ENCODE measurements at regions not wholly inside any gene's neighbourhood (a gene's known extent, or its start where the extent isn't known, plus 50 kb on each side); places are given as distances from the start of the nearest gene placed in this dataset.
A peak's percentile ranks its signal among the peaks of the same experiment; 100 is the strongest.
"Not testable (repeated sequence)": the region's sequence is repeated elsewhere in the genome, so short reads cannot be mapped to it uniquely, and the experiment has no call there.

DNA sequence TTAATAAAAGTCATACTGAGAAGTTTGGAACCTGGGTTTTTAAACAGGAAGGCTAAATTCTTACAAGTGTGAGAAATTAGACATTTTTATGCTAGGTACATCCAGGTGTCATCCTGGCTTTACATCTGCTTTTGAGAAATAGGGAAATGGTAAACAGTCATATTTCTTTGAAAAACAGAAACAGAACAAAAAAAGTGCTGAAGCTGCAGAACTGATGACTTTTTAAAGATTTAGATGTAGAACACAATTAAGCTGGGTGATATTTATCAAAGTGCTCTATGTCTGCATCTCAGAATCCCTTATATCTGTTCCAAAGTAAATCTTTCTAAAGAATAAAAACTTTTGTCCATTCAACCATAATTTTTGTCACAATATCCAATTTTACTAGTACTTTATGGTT, 282.9 kb upstream of the ATXN7L3B start:
- no peak for DNase-seq (ENCODE audit: low read depth)

DNA sequence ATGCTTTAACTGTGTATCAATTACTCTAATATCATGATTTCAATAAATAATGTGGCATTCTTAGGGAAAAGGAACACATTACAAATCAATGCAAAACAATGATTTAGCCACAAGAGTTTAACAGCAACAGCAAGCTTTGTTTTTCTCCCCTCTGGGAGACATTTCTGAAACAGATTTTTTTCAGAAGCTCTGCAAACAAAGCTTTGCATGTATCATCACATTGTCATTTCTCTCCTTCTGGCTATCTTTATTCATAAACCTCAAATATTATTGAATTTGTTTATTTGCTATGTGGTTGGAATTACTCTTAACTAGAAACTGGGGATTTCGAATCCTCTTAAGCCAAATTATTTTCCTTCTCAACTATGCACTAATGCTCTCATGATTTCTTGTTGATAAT, 278.4 kb upstream of the ATXN7L3B start:
- no peak for DNase-seq (ENCODE audit: low read depth)

DNA sequence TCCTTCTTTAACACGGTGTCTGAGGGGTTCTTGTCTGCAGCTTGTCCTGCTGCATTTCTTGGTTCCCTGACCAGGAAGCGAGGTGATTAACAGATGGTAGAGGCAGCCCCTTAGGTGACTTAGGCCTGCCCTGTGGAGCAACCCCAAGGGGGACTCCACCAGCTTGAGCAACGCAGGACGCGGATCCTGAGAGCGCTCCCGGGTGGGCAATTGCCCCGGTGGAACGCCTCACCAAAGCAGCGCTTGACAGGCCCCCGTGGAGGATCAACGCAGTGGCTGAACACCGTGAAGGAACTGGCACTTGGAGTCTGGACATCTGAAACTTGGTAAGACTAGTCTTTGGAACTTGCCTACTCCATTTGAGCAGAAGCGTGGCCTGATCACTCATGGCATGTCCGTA, 272.9 kb upstream of the ATXN7L3B start:
- no peak for DNase-seq (ENCODE audit: low read depth)

DNA sequence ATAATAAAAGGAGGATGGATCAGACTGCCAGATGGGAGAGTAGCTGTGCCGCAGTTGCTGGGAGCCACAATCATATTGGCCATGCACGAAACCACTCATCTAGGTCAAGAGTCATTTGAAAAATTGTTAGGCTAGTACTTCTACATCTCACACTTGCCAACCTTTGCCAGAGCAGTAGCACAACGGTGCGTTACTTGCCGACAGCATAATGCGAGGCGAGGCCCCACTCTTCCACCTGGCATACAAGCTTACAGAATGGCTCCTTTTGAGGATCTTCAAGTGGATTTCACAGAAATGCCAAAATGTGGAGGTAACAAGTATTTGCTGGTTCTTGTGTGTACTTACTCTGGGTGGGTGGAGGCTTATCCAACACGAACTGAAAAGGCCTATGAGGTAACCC, 268.3 kb upstream of the ATXN7L3B start:
- not testable (repeated sequence) for DNase-seq (ENCODE audit: low read depth)

DNA sequence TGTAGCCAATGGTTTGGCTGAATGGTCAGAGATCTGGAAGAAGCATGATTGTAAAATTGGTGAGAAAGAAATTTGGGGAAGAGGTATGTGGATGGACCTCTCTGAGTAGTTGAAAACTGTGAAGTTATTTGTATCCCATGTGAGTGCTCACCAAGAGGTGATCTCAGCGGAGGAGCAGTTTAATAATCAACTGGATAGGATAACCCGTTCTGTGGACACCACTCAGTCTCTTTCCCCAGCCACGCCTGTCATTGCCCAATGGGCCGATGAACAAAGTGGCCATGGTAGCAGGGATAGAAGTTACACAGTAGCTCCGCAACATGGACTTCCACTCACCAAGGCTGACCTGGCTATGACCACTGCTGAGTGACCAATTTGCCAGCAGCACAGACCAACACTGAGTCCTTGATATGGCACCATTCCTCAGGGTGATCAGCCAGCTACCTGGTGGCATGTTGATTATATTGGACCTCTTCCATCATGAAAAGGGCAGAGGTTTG, 257.4 kb upstream of the ATXN7L3B start:
- no peak for DNase-seq (ENCODE audit: low read depth)

DNA sequence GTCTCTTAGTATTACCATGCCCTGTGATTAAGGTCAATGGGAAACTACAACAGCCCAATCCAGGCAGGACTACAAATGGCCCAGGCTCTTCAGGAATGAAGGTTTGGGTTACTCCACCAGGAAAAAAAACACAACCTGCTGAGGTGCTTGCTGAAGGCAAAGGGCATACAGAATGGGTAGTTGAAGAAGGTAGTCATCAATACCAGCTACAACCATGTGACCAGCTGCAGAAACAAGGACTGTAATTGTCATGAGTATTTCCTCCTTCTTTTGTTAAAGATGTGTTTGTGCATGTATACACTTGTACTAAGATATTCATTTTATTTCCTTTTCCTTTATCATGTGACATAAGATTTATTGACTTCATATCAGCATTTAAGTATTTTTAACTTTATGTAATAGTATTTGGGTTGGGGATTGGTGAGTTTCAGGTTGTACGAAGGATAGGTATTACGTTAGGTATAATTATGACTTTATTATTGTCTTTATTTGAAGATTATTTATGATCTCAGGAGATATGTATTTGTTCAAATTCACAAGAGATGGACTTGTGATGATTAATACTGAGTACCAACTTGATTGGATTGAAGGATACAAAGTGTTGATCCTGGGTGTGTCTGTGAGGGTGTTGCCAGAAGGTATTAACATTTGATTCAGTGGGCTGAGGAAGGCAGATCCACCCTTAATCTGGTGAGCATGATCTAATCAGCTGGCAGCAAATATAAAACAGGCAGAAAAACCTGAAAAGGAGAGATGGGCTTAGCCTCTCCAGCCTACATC, 256.0 kb upstream of the ATXN7L3B start:
- not testable (repeated sequence) for DNase-seq (ENCODE audit: low read depth)

DNA sequence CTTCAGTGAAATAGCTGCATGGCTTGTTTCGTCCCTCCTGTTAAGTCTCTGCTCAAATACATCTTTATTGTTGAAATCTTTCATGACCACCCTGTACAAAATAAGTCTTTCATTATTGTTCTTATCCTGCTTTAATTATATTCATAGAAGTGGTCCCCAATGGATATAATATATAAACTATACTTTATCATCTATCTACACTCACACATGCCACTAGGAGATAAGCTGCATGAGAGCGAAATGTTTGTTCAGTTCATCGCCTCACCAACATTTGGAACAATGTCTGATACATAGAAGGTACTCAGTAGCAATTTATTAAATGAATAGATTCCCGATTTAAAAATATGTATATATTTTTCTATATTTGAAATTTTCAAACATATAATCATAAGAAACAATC, 254.0 kb upstream of the ATXN7L3B start:
- DNase-seq (ENCODE audit: low read depth), result no peak

DNA sequence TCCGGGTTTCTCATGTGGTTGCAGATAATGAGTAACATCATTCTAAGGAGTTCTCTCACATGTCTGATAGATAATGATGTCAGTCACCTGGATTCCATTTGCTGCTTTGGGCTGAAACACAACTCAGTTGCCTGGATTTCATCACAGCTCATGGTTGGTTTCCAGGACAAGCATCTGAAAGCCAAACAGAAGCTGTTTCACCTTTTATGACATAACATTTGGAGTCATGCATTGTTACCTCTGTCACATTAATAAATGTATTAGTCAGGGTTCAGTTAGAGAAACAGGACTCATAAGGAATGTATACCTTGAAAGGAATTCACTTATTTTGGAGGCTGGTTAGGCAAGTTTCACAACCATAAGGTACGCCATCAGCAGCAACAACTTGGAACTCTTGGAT, 251.9 kb upstream of the ATXN7L3B start:
- no peak for DNase-seq (ENCODE audit: low read depth)

DNA sequence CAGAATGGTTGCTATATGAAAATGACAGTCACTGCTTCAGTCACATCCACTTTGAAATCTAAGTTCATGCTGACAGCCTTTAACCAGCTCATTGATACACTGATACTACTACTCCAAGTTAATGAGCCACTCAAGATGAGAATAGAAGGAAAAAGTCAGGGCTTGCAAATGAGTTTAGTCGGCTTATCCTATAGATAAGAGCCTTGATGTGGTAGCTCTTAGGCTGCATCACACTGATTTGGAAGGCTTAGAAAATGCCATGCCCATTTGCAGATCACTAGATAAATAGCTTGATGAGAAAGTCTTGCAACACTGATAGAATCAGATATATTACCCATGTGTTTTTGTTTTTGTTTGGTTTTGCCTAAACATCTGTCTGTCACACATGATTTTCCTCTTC, 251.4 kb upstream of the ATXN7L3B start:
- no peak for DNase-seq (ENCODE audit: low read depth)

DNA sequence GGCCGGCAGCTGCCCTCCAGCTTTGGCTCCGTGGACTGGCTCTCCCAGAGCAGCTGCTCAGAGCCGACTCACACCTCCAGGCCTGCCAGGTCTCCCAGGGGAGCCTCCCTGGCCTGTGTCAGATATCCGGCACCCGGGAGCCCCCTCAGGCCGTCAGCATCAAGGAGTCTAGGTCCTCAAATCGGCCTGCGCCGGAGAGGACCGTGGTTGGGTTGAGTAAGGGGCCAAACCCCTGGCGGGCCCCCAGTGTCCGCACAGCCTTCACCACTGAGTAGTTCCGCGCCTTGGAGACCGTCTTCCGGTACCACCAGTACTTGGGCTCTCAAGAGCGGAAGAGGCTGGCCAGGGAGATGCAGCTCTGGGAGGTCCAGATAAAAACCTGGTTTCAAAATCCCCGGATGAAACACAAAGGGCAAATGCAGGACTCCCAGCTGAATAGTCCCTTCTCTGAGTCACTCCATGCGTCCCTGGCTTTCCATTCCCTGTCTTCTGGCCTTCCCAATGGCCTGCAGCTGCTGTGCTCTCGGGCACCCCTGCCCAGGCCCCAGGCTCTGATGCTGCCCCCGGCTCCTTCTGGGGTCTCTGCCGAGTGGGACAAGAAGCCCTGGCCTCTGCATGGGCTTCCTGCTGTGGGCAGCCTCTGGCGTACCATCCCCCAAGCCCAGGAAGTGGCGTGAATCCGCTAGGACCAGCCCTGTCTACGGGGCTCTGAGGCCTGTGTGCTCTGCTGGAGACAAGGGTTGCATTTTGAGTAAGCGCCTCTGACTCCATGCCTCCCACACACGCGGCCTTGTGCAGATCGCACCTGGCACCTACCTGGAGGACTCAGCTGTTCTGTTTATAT, 245.1 kb upstream of the ATXN7L3B start:
- no peak for DNase-seq (ENCODE audit: low read depth)

DNA sequence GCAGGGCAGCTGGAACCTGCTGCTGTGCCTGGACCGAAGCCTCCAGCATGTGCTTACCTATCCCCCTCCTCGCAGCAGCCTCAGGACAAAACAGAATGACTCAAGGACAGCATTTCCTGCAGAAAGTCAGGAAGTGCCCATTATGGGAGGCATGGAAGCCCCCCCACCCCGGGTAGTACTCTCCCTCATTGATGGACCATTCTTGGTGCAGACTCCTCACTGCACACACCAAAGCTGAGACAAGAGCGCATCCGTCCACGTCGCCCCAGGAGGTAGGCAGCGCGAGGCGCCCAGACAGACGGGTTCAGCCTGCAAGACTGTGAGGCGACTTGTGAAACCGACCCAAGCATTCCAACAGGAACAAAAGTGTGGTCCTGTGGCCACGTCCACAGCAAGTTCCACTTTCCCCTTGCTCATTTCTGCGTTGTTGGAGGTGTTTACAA, 243.9 kb upstream of the ATXN7L3B start:
- no peak for DNase-seq (ENCODE audit: low read depth)

DNA sequence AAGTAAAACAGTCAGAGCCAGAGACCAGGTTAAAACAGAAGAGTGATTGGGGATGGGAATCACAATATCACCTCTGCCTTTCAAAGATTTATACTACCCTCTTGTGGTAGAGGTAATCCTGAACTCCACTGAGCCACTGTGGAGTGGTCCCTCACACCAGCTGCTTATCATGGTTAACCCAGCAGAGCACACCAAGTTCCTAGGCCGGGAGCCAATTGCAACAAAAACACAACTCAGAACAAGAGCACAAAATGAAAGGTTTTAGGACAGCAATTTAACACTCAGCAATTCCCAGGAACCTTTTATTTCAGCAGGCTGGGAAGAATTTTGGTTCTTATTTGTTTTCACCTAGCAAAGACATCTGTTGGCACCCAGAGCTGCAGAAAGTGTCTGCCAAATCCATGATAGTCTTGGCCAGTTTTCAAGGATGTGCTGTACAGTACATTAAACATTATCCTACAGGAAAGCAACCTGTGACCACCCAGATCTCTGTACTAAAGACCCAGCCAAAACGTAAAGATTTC, 220.5 kb upstream of the ATXN7L3B start:
- peak; percentile 14 for DNase-seq (ENCODE audit: low read depth)

DNA sequence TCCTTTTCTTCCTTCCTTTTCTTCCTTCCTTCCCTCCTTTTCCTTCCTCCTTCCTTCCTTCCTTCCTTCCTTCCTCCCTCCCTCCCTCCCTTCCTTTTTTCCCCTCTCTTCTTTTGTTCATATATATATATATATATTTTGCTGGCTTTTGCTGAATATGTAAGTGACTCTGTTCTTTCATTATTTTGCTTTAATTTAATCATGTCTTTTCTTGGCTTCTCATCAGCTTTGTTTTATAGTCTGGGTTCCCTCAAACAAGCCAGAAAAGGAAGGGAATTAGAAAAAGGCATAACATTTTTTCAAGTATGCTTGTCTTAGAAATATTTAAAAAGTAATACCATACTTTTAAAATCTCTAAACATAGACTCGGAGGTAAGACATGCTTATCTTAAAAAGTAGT, 219.9 kb upstream of the ATXN7L3B start:
- no peak for DNase-seq (ENCODE audit: low read depth)

DNA sequence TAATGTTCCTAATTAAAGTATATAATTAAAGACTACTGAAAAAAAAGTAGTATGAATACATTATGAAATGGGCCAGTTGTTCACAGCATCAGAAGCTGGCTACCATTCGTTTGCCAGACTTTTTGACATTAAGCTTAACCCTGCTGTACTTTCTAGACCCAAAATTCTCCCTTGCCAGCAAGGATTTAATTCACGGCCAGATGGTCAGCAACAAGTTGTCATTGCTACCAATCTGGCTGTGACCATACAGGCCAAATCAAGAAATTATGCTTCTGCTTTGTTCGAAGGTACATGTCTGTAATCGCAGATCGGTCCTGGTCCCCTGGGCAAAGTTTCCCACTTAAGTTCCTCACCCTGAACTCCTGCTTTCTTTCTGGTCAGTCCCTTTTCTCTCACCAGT, 217.7 kb upstream of the ATXN7L3B start:
- DNase-seq (ENCODE audit: low read depth), result no peak

DNA sequence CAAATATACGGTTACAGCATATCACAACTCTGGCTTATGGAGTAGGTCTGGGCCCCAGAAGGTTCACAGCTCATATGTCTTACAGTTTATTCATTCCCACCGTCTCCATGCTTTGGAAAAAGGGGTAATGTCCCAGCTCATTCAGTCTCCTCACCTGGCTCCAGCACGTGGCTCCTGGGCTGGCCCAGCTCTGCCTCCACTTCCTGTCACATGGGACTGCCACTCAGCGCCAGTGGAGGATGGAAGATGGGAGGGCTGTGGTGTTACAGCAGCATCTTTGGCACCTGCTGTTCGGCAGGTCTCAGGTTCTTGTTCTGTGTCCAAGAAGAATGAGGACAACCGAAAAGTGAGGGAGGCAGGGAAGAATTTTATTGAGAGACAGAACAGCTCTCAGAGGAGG, 216.3 kb upstream of the ATXN7L3B start:
- DNase-seq (ENCODE audit: low read depth), result no peak

DNA sequence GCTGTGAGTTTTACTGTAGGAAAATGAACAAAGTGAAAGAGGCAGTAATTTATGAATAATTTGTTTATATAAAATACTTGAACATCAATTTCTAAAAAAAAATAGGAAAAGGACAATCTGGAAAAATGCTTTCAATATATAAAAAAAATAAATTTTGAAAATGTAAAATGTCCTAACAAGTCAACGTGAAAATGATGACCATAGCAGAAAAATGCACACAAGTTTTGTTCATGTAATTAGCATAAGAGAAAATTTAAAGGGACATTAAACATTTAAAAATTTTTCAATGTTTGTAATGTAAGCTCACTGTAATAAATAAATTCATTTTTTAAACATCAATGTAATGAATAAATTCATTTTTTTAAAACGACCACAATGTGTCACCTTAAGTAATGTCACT, 214.8 kb upstream of the ATXN7L3B start:
- no peak for DNase-seq (ENCODE audit: low read depth)

DNA sequence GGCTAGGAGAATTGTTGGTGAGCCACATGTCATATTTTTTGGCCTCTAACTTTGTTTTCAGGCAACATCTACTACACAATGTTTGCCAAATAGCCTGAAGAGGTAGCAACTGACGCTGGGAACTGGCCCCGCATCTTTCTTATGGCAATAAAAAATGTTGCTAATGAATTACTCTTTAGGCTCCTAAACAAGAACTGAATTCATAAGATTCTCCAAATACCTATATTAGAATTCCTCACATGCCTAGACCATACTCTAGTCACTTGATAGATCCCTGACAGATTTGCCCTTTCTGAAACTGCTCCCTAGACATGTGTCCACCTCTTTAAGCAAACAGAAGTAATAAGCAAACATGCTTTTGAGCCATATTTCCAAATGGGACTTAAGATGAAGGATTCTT, 209.0 kb upstream of the ATXN7L3B start:
- DNase-seq (ENCODE audit: low read depth), result no peak

DNA sequence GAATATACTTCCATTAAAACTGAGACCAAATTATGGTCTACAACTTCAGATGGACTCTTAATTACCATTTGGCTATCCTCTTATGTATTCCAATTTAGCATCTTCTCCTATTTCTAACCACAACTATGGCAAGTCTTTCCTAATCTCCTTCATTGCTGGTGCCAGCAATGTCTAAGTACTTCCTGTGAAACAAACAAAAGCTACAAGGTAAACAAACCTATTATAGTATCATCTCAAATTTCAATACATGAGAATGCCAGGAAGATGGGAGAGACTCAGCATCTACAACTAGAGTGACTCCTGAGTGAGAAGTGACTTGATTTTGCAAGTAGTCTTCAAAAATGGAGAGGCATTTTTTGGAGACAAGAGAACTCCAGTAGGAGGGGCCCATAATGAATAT, 202.9 kb upstream of the ATXN7L3B start:
- no peak for DNase-seq (ENCODE audit: low read depth)

DNA sequence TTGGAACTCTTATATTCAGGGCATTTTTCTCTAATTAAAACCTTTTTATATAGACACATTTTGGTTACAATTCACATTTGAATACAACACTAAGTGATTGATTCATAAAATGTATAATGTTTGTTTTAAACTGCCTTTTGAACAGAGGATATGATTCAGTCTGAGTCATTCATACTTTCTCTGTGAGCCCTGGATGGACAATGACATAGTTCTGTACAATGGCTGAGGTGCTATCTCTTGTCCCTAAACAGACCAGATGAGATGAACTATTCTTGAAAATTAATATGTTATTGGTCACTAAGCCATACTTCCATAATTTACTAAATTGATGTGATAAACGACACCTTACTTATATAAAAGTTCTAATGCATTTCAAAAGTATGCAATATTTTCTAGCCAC, 199.7 kb upstream of the ATXN7L3B start:
- DNase-seq (ENCODE audit: low read depth), result no peak

DNA sequence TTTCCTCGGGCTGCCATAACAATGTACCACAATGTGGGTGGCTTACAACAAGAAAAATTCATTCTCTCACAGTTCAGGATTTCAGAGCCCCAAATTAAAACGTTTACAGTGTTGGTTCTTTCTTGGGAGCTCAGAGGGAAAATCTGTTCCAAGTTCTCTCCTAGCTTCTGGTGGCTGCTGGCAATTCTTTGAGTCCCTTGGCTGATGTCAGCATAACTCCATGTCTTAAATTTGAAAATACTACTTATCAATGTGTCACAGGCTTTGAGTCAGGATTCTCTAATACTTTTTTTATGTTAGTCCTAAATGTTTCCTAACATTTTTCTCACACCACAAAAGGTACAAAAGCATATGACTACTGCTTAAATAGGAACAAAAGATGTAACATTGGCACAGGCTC, 198.4 kb upstream of the ATXN7L3B start:
- no peak for DNase-seq (ENCODE audit: low read depth)

DNA sequence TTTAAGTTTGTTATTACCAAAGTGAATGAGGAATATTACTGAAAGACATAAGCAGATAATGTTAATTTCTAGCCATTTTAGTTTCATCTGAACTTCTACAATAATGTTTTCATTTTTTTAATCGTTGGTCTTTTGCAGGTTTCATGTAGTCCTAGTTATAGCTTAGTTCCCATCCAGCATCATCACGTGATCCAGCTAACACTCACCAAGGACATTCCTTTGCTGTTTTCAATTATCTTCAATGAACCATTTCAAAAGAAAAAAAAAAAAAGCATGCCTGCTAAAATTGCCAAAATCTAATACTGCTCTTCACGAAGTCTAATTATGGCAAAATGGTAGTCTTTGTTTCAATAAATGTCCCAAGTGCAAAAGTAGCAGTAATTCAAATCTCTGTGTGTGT, 187.7 kb upstream of the ATXN7L3B start:
- no peak for DNase-seq (ENCODE audit: low read depth)

DNA sequence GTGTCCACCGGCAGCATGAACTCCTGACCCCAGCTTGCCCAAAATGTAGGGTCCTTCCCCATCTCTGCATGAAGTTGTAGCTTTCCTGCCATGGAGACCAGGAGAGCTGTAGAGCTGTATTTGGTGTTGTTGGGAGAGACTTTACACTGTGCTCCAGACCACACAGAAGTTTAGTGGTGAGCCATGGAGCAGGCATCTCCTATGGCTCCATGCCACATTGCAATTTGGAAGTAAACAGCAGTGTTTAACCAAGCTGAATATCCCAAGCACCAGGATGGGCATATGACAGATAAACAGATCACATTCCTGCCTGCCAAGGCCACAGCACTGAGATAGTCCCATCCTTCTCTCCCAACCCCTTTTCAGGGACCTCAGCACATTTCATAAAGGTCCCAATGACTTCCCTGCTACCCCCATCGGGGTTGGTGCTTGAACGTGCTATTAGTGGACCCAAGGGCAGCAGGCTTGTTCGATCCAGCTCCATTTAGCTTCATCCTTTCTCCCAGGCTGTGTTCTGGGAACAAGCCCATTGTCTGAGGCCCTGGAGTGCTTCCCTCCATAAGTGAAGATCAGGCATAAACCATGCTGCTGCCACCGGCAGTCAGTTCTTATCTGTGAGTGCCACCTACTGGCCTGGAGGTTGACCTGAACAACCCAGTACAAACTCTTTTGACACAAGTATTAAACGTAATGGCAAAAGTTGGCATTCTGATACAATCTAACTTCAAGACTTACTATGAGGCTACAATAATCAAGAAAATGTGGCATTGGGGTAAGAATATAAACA, 172.3 kb upstream of the ATXN7L3B start:
- DNase-seq (ENCODE audit: low read depth), result no peak

Data from forelimb muscle (tissue), 1 donor.